ENCODE measurements at regions not wholly inside any gene's neighbourhood (a gene's known extent, or its start where the extent isn't known, plus 50 kb on each side); places are given as distances from the start of the nearest gene placed in this dataset.
"Not testable (repeated sequence)": the region's sequence is repeated elsewhere in the genome, so short reads cannot be mapped to it uniquely, and the experiment has no call there.

- Mint-ChIP-seq H3K4me1 (ENCODE audit: low read depth) (no peaks in the 10 kb centered on the region), H3K27ac (no peak overlapping the region), H3K27me3 (ENCODE audit: insufficient read depth) (no peaks in the 10 kb centered on the region), H3K4me3 (no peak overlapping the region), H3K9me3 (no peaks in the 10 kb centered on the region), H3K36me3 (ENCODE audit: low read depth) (no peaks in the 10 kb centered on the region)
- intact Hi-C loops (cut with micrococcal nuclease) = no loop called here
- no peak for DNase-seq (ENCODE audit: low spot score)
Measured at GRCh38 chr10:45545150-45545549, 127.4 kb downstream of the ZFAND4 start.

GRCh38 chr10:45544191-45544590, 128.4 kb downstream of the ZFAND4 start:
- Mint-ChIP-seq H3K36me3 (ENCODE audit: low read depth) (no peaks in the 10 kb centered on the region), H3K4me1 (ENCODE audit: low read depth) (no peaks in the 10 kb centered on the region), H3K4me3 (no peak overlapping the region), H3K27ac (no peak overlapping the region), H3K27me3 (ENCODE audit: insufficient read depth) (no peaks in the 10 kb centered on the region), H3K9me3 (no peaks in the 10 kb centered on the region)
- intact Hi-C loops (cut with micrococcal nuclease) = no loop called here
- DNase-seq (ENCODE audit: low spot score) = no peak

- H3K9me3 Mint-ChIP-seq; intact Hi-C loops (cut with micrococcal nuclease); H3K36me3 Mint-ChIP-seq (ENCODE audit: low read depth): not testable (repeated sequence)
Measured at GRCh38 chr10:45541032-45541431, 131.5 kb downstream of the ZFAND4 start.

GRCh38 chr10:45540589-45540988, 132.0 kb downstream of the ZFAND4 start:
- H3K4me3 Mint-ChIP-seq; H3K27ac Mint-ChIP-seq; H3K27me3 Mint-ChIP-seq (ENCODE audit: insufficient read depth); H3K36me3 Mint-ChIP-seq (ENCODE audit: low read depth); H3K9me3 Mint-ChIP-seq; DNase-seq (ENCODE audit: low spot score); H3K4me1 Mint-ChIP-seq (ENCODE audit: low read depth); intact Hi-C loops (cut with micrococcal nuclease): not testable (repeated sequence)

More at GRCh38 chr10:45541032-45541431, 131.5 kb downstream of the ZFAND4 start:
- H3K27ac Mint-ChIP-seq; H3K4me3 Mint-ChIP-seq; DNase-seq (ENCODE audit: low spot score); H3K4me1 Mint-ChIP-seq (ENCODE audit: low read depth); H3K27me3 Mint-ChIP-seq (ENCODE audit: insufficient read depth): not testable (repeated sequence)

GRCh38 chr10:45539569-45539968, 133.0 kb downstream of the ZFAND4 start:
- H3K4me3 Mint-ChIP-seq; H3K27ac Mint-ChIP-seq; H3K9me3 Mint-ChIP-seq; H3K4me1 Mint-ChIP-seq (ENCODE audit: low read depth); intact Hi-C loops (cut with micrococcal nuclease); H3K36me3 Mint-ChIP-seq (ENCODE audit: low read depth); H3K27me3 Mint-ChIP-seq (ENCODE audit: insufficient read depth); DNase-seq (ENCODE audit: low spot score): not testable (repeated sequence)

GRCh38 chr10:45534572-45534971, 138.0 kb downstream of the ZFAND4 start:
- no peaks in the 10 kb centered on the region for H3K9me3 Mint-ChIP-seq
- no peaks in the 10 kb centered on the region for H3K4me1 Mint-ChIP-seq (ENCODE audit: low read depth)
- H3K27ac Mint-ChIP-seq = no peak overlapping the region
- no peaks in the 10 kb centered on the region for H3K27me3 Mint-ChIP-seq (ENCODE audit: insufficient read depth)
- peaks cover 5% of the 10 kb centered on the region for H3K36me3 Mint-ChIP-seq (ENCODE audit: low read depth)
- no peak for DNase-seq (ENCODE audit: low spot score)
- intact Hi-C loops (cut with micrococcal nuclease) = no loop called here
- no peak overlapping the region for H3K4me3 Mint-ChIP-seq

- Mint-ChIP-seq H3K9me3 (no peaks in the 10 kb centered on the region), H3K27me3 (ENCODE audit: insufficient read depth) (no peaks in the 10 kb centered on the region), H3K27ac (no peak overlapping the region), H3K4me1 (ENCODE audit: low read depth) (no peaks in the 10 kb centered on the region), H3K4me3 (no peak overlapping the region), H3K36me3 (ENCODE audit: low read depth) (peaks cover 9% of the 10 kb centered on the region)
- DNase-seq (ENCODE audit: low spot score) = no peak
- intact Hi-C loops (cut with micrococcal nuclease) = no loop called here
Measured at GRCh38 chr10:45532480-45532879, 140.1 kb downstream of the ZFAND4 start.

GRCh38 chr10:45526309-45526905, 146.2 kb downstream of the ZFAND4 start:
- Mint-ChIP-seq H3K4me1 (ENCODE audit: low read depth) (no peaks in the 10 kb centered on the region), H3K27me3 (ENCODE audit: insufficient read depth) (no peaks in the 10 kb centered on the region), H3K27ac (no peak overlapping the region), H3K9me3 (no peaks in the 10 kb centered on the region), H3K36me3 (ENCODE audit: low read depth) (peaks cover 7% of the 10 kb centered on the region), H3K4me3 (no peak overlapping the region)
- intact Hi-C loops (cut with micrococcal nuclease) = no loop called here
- no peak for DNase-seq (ENCODE audit: low spot score)

- peaks cover 8% of the 10 kb centered on the region for H3K4me1 Mint-ChIP-seq (ENCODE audit: low read depth)
Measured at GRCh38 chr10:45520476-45520875, 146.5 kb downstream of the ALOX5 start.

GRCh38 chr10:45518741-45519140, 144.7 kb downstream of the ALOX5 start:
- Mint-ChIP-seq H3K4me1 (ENCODE audit: low read depth) (peaks cover 13% of the 10 kb centered on the region), H3K27ac (no peak overlapping the region), H3K4me3 (no peak overlapping the region), H3K9me3 (no peaks in the 10 kb centered on the region), H3K27me3 (ENCODE audit: insufficient read depth) (peaks cover 2% of the 10 kb centered on the region), H3K36me3 (ENCODE audit: low read depth) (no peaks in the 10 kb centered on the region)
- intact Hi-C loops (cut with micrococcal nuclease) = loop anchor here (5.0 kb wide), 1 partner anchor 51 kb away; no protein-coding TSS in a partner anchor
- no peak for DNase-seq (ENCODE audit: low spot score)

More at GRCh38 chr10:45520476-45520875, 146.5 kb downstream of the ALOX5 start:
- Mint-ChIP-seq H3K27me3 (ENCODE audit: insufficient read depth) (peaks cover 2% of the 10 kb centered on the region), H3K36me3 (ENCODE audit: low read depth) (no peaks in the 10 kb centered on the region), H3K27ac (no peak overlapping the region), H3K4me3 (no peak overlapping the region), H3K9me3 (no peaks in the 10 kb centered on the region)
- no peak for DNase-seq (ENCODE audit: low spot score)
- intact Hi-C loops (cut with micrococcal nuclease) = no loop called here

- intact Hi-C loops (cut with micrococcal nuclease) = loop anchor here (5.0 kb wide), 1 partner anchor 48 kb away; no protein-coding TSS in a partner anchor
- Mint-ChIP-seq H3K4me3 (no peak overlapping the region), H3K27me3 (ENCODE audit: insufficient read depth) (no peaks in the 10 kb centered on the region), H3K9me3 (no peaks in the 10 kb centered on the region), H3K36me3 (ENCODE audit: low read depth) (no peaks in the 10 kb centered on the region), H3K4me1 (ENCODE audit: low read depth) (peaks cover 13% of the 10 kb centered on the region), H3K27ac (no peak overlapping the region)
- no peak for DNase-seq (ENCODE audit: low spot score)
Measured at GRCh38 chr10:45515630-45516029, 141.6 kb downstream of the ALOX5 start.

- no peak overlapping the region for H3K27ac Mint-ChIP-seq
- intact Hi-C loops (cut with micrococcal nuclease) = loop anchor here (5.0 kb wide), 1 partner anchor 47 kb away; no protein-coding TSS in a partner anchor
- H3K4me1 Mint-ChIP-seq (ENCODE audit: low read depth) = peaks cover 13% of the 10 kb centered on the region
- H3K9me3 Mint-ChIP-seq = no peaks in the 10 kb centered on the region
- H3K4me3 Mint-ChIP-seq = no peak overlapping the region
- no peak for DNase-seq (ENCODE audit: low spot score)
- H3K36me3 Mint-ChIP-seq (ENCODE audit: low read depth) = no peaks in the 10 kb centered on the region
- no peaks in the 10 kb centered on the region for H3K27me3 Mint-ChIP-seq (ENCODE audit: insufficient read depth)
Measured at GRCh38 chr10:45514291-45515270, 140.6 kb downstream of the ALOX5 start.

- intact Hi-C loops (cut with micrococcal nuclease) = no loop called here
- Mint-ChIP-seq H3K9me3 (no peaks in the 10 kb centered on the region), H3K4me3 (no peak overlapping the region), H3K4me1 (ENCODE audit: low read depth) (peaks cover 13% of the 10 kb centered on the region), H3K27ac (no peak overlapping the region), H3K27me3 (ENCODE audit: insufficient read depth) (no peaks in the 10 kb centered on the region), H3K36me3 (ENCODE audit: low read depth) (no peaks in the 10 kb centered on the region)
- no peak for DNase-seq (ENCODE audit: low spot score)
Measured at GRCh38 chr10:45513551-45513950, 139.5 kb downstream of the ALOX5 start.

All from activated T-helper 1 cell treated with anti-CD3 and anti-CD28 coated beads, Interleukin-12 subunit alpha, Interleukin-12 subunit beta, Interleukin-2, Interleukin-4 antibody, amounts not matched to agents 30 ng/mL and 10 ng/mL and 1 ng/mL, durations not matched to agents 14 hours and 24 hours and 36 hours (primary cell).